SK-N-MC (cell line): ENCODE measurements at regions not wholly inside any gene's neighbourhood (a gene's known extent, or its start where the extent isn't known, plus 50 kb on each side); places are given as distances from the start of the nearest gene placed in this dataset.

Experiments
- DNase-seq: peaks from one replicate; pipeline ENCODE4 v3.0.0-alpha.2; 2011; ENCODE audit warnings: low read depth, low spot score
- H3K27ac ChIP-seq: fragments of 200-600 bp; sonication (generic); 2 replicates; pipeline ENCODE4 v1.5.1; 2016; ENCODE audit warnings: mixed run types
- H3K36me3 ChIP-seq: fragments of 200-600 bp; sonication (generic); 2 replicates; pipeline ENCODE4 v1.6.1; 2017; ENCODE audit warnings: antibody characterized with exemption, low read length, mixed read lengths; ENCODE audit not compliant: insufficient read depth
- H3K4me3 ChIP-seq: fragments of 200-600 bp; sonication (generic); 2 replicates; pipeline ENCODE4 v1.5.1; 2016
- H3K9ac ChIP-seq: fragments of 200-600 bp; sonication (generic); 2 replicates; pipeline ENCODE4 v1.8.0; 2017; ENCODE audit warnings: mixed run types, mixed read lengths; ENCODE audit not compliant: insufficient read length
- H3K9me3 ChIP-seq: fragments of 200-600 bp; sonication (generic); 2 replicates; pipeline ENCODE4 v1.6.1; 2017; ENCODE audit warnings: low read depth, mild to moderate bottlenecking, antibody characterized with exemption, low read length, moderate library complexity, mixed read lengths
- EZH2 ChIP-seq: fragments of 200-600 bp; sonication (generic); IDR thresholded peaks from one replicate; pipeline ENCODE4 v1.6.1; 2017; ENCODE audit warnings: antibody characterized with exemption
- FOXP2 ChIP-seq: optimal IDR thresholded peaks from 2 replicates; pipeline ENCODE3; 2011; ENCODE audit warnings: mild to moderate bottlenecking, moderate library complexity; ENCODE audit not compliant: insufficient read depth; ENCODE audit errors: extremely low read length, control extremely low read depth
- POLR2AphosphoS5 ChIP-seq: IDR thresholded peaks from 2 replicates; pipeline ENCODE4 v1.6.1; 2012; ENCODE audit warnings: mild to moderate bottlenecking, low read depth, low read length, borderline replicate concordance

DNA sequence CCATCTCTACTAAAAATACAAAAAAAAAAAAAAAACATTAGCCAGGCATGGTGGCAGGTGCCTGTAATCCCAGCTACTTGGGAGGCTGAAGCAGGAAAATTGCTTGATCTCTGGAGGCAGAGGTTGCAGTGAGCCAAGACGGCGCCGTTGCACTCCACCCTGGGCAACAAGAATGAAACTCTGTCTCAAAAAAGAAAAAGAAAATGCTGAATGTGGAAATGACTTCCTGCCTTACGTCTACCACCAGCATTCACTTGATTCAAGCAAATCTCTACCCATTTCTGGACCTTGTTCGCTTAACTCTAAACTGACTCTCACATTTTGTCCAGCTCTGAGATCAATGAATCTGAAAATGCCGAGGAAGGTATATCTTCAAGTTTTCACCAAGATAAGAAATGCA lies 825.3 kb downstream of the TRIB2 start:
- H3K9ac ChIP-seq: no peak overlapping the region

DNA sequence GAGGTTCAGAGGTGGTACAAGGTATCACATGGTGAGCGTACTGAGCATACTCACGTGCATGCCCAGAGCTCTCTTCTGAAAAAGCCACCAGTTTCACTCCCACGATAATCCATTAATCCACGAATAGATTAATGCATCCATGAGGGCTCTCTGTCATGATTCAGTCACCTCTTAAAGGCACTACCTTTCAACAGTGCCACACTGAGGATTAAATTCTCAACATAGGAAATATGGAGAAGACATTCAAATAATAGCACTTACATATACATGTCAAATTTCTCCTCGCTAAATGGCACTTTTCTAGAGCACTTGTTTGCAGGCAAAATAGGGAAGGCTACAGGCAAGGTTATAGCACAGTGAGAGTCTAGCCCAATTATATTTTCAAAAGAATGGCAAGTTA lies 825.9 kb downstream of the TRIB2 start:
- DNase-seq: no peak
- TF ChIP-seq EZH2 (no peak), POLR2AphosphoS5 (no peak), FOXP2 (no peak)
- no peaks in the 10 kb centered on the region for H3K9me3 ChIP-seq
- no peaks in the 10 kb centered on the region for H3K36me3 ChIP-seq
- H3K27ac ChIP-seq: no peak overlapping the region
- H3K4me3 ChIP-seq: no peak overlapping the region
- no peak overlapping the region for H3K9ac ChIP-seq

More for the DNA sequence above, 825.3 kb downstream of the TRIB2 start:
- Histone ChIP-seq H3K36me3 (no peaks in the 10 kb centered on the region), H3K4me3 (no peak overlapping the region), H3K9me3 (no peaks in the 10 kb centered on the region), H3K27ac (no peak overlapping the region)
- no peak for TF ChIP-seq POLR2AphosphoS5
- TF ChIP-seq FOXP2: no peak
- TF ChIP-seq EZH2: no peak
- no peak for DNase-seq

DNA sequence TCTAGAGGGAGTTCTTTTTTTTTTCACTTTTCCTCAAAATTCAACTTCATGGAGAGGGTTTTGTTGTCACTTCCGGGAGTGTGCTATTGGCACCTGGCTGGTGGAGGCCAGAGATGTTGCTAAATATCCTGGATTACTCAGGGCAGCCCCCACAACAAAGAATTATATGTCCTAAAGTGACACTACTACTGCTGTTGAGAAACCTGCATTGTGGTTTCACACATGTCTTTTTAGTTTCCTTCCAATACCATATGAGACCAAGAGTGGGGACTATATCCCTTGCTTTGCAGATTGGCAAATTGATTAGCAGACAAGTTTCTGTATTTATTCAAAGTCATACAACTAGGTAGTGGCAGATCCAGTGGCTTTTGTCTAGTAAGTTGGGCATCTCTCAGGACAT lies 826.8 kb downstream of the TRIB2 start:
- TF ChIP-seq FOXP2 (no peak), EZH2 (no peak), POLR2AphosphoS5 (no peak)
- Histone ChIP-seq H3K36me3 (no peaks in the 10 kb centered on the region), H3K27ac (no peak overlapping the region), H3K9ac (no peak overlapping the region), H3K9me3 (no peaks in the 10 kb centered on the region), H3K4me3 (no peak overlapping the region)
- no peak for DNase-seq

DNA sequence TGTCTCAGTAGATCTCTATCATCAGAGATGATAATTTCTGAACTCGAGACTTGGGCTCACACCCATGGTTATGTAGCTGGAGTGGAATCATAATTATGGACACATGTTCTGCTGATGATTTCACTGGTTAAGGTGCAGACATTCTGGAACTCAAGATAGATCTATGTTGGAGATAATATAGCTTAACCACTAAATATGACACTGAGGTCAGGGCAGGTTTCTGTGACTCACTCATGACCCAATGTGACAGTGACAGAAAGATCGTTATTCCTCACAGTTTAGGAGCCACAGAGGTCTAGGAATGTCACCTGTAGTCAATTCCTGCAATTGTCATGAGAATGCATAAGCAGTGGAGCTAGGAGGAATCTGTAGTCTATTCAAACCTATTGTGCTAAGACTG lies 828.6 kb downstream of the TRIB2 start:
- no peaks in the 10 kb centered on the region for H3K9me3 ChIP-seq
- no peak overlapping the region for H3K9ac ChIP-seq
- no peak for DNase-seq
- TF ChIP-seq FOXP2: no peak
- TF ChIP-seq POLR2AphosphoS5: no peak
- no peak for TF ChIP-seq EZH2
- no peak overlapping the region for H3K27ac ChIP-seq
- no peak overlapping the region for H3K4me3 ChIP-seq
- H3K36me3 ChIP-seq: no peaks in the 10 kb centered on the region

DNA sequence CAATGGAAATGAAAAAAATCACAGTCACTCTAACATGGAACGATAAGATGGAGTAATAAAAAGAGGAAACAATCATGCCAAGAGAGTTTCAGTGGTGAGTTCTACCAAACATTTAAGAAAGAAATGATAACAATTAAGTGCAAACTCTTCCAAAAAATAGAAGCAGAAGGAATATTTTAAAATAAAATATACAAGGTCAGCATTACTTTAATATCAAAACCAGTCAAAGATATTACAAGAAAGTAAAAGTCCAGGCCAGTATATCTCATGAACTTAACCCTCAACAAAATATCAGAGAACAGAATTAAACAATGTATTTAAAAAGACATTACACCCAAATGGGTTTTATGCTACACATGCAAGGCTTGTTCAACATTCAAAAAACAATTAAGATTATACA lies 829.4 kb downstream of the TRIB2 start:
- Histone ChIP-seq H3K27ac (no peak overlapping the region), H3K9ac (no peak overlapping the region), H3K9me3 (no peaks in the 10 kb centered on the region), H3K36me3 (no peaks in the 10 kb centered on the region), H3K4me3 (no peak overlapping the region)
- no peak for DNase-seq
- no peak for TF ChIP-seq FOXP2
- no peak for TF ChIP-seq POLR2AphosphoS5
- no peak for TF ChIP-seq EZH2

DNA sequence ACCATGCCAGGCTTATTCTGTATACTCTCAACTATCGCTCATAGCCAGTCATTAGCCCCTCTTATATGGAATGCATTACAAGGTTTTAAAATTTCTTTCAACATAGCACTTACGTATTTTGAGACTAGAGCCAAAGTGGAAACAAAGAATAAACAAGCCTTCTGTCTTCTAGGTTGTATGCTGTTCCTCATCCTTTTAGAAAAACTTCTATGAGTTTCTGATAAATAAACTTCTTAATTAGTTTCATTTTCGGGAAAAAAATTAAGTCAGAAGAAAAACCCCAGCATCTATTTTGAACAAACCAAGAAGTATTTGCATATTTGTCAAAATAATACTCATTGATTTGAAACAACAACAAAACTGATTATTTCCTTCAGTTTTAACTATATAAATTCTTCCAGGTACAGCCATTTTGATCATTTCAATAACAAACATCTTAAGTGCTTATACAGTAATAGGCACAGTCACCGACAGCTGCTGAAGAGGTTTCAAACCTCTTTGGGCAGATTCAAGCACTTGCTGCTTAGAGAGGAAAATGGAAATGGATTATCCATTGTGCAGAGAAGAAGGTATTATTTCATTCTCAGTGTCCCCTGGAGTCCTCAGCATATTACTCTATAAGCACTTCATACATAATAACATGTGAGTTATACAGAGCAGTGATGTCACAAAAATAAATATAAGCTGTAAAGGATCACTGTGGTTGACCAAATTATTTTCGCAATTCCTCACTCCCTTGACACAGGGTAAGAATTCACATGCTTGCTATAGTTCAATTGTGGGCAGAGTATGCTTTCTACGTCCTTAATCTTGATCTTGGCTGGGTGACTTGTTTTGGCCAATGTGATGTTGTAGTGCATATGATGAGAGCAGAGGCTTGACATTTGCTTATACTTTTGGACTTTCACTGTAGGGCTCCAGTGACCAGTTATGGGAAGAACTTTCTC lies 833.8 kb downstream of the TRIB2 start:
- no peaks in the 10 kb centered on the region for H3K36me3 ChIP-seq
- no peak overlapping the region for H3K4me3 ChIP-seq
- H3K27ac ChIP-seq: no peak overlapping the region
- no peak overlapping the region for H3K9ac ChIP-seq
- H3K9me3 ChIP-seq: no peaks in the 10 kb centered on the region
- TF ChIP-seq POLR2AphosphoS5: no peak
- no peak for TF ChIP-seq EZH2
- TF ChIP-seq FOXP2: no peak
- DNase-seq: no peak

GRCh38 chr2:13558368-13558767 lies 841.6 kb downstream of the TRIB2 start:
- DNase-seq: no peak
- Histone ChIP-seq H3K4me3 (no peak overlapping the region), H3K9ac (no peak overlapping the region), H3K9me3 (no peaks in the 10 kb centered on the region), H3K36me3 (no peaks in the 10 kb centered on the region), H3K27ac (no peak overlapping the region)
- TF ChIP-seq POLR2AphosphoS5 (no peak), FOXP2 (no peak), EZH2 (no peak)

GRCh38 chr2:13560322-13560721 lies 843.6 kb downstream of the TRIB2 start:
- Histone ChIP-seq H3K27ac (no peak overlapping the region), H3K4me3 (no peak overlapping the region), H3K9me3 (no peaks in the 10 kb centered on the region), H3K9ac (no peak overlapping the region), H3K36me3 (no peaks in the 10 kb centered on the region)
- TF ChIP-seq POLR2AphosphoS5 (no peak), FOXP2 (no peak), EZH2 (no peak)
- no peak for DNase-seq
